HG03558 (cell line): ENCODE measurements at regions not wholly inside any gene's neighbourhood (a gene's known extent, or its start where the extent isn't known, plus 50 kb on each side); places are given as distances from the start of the nearest gene placed in this dataset.

ENCODE experiments used
- ATAC-seq: cut with Tn5 transposase; IDR thresholded peaks from one replicate; pipeline ENCODE4 v1.9.1; 2021; ENCODE audit warnings: moderate number of reproducible peaks; ENCODE audit not compliant: unreplicated experiment; ENCODE audit errors: extremely low read depth

GRCh38 chr6:160891690-160892089 lies 99.9 kb upstream of the MAP3K4 start:
- ATAC-seq = no peak

- no peak for ATAC-seq
These were observed 96.0 kb upstream of the MAP3K4 start for GRCh38 chr6:160895562-160895961.

DNA sequence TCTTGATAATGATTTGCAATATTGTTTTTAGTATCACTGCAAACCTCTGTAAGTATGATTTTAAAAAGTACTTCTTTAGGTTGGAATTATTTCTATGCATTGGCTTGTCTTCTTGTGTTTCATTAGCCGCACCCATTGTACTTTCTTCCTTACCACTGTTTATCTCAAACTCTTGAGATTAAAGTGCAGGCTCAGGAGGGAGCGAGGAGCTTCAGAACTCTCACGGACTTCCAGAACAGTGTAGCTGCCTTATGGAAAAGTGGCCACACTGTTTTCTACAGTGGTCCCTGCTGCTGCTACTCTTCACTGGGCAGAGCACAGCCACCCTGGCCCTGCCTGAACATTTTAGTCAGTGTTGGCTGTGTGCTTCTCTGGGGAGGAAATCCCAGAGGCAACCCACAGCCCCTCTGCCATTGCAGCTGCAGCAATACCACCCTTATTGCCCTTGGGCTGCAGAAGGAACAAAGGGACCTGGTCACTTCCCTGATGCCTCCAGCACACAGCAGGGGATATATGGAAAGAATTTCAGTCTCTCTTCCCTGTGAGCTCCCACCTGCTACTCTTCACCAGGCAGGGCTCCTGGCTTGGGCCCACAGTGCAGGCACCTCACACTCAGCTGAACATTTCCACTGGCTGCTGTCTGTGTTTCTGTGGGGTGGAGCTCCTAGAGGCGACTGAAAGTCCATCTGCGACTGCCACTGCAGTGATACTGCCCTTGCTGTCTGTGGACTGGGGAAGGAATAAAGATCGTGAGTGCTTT lies 91.7 kb upstream of the MAP3K4 start:
- no peak for ATAC-seq

GRCh38 chr6:160911949-160912348 lies 79.6 kb upstream of the MAP3K4 start:
- ATAC-seq = no peak

DNA sequence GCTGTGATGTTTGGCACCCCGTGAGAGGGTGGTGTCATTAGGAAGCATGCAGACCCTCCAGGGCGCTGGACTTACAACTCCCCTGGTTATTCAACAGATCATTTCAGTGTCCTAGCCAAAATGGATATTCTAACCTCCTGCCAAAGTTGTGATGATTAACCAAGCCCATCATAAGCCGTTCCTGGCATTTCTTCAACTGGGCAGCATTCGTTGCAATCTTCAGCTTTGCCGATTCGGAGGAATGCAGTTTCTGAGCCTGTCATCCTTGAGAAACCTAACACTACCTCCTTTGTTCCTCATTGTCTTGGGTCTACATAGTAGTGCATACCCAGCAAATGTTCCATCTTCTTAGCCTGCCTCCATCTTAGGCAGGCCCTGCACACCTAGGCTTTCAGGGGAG lies 79.2 kb upstream of the MAP3K4 start:
- ATAC-seq = no peak

- ATAC-seq = no peak
These were observed 74.0 kb upstream of the MAP3K4 start for GRCh38 chr6:160917572-160917971.

DNA sequence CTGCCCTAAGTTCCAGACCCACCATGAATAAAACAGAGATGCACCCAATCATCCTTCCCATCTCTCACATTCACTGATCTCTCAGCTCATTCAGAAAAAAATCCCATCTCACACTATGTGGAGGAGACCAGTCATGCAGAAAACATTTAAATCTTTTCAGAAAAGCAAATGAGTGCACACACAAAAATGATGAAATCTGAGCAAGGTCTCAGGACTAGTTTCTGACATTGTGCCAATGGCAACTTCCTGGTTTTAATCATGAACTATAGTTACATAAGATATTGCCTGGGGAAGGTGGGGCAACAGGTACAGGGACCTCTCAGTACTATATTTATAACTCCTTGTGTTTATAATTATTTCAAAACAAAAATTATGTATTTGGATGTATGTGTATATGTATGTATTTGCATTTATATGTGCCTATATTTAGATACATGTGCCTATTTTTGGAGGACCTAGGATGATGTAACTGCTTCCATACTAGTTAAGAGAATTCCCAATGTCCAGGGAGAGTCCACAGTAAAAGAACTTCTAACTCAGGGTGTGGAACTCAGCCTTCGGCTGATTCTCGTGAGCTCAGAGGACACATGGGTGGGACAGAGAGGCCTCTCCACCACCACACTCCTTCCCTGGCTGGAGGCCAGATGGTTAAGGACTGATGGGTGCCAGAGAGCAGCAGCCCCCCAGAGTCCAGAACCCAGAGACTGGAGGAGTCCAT lies 71.7 kb upstream of the MAP3K4 start:
- no peak for ATAC-seq

DNA sequence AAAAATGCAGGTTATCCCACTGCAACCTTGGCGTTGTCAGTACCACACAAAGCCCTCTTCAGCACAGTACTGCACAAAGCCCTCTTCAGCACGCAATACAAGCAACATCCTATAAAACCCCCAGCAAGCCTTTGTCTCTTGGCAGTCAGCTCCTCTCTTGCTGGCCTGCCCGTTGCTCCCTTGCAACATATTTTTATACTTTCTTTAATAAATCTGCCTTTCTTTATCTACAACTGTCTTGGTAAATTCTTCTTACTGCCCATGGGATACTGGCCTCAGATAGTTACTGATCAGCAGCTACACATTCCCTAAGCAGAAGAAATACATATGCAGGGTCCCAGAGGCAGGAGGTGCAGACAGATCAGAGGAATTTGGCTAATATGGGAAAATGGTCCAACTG lies 70.5 kb upstream of the MAP3K4 start:
- ATAC-seq = no peak

DNA sequence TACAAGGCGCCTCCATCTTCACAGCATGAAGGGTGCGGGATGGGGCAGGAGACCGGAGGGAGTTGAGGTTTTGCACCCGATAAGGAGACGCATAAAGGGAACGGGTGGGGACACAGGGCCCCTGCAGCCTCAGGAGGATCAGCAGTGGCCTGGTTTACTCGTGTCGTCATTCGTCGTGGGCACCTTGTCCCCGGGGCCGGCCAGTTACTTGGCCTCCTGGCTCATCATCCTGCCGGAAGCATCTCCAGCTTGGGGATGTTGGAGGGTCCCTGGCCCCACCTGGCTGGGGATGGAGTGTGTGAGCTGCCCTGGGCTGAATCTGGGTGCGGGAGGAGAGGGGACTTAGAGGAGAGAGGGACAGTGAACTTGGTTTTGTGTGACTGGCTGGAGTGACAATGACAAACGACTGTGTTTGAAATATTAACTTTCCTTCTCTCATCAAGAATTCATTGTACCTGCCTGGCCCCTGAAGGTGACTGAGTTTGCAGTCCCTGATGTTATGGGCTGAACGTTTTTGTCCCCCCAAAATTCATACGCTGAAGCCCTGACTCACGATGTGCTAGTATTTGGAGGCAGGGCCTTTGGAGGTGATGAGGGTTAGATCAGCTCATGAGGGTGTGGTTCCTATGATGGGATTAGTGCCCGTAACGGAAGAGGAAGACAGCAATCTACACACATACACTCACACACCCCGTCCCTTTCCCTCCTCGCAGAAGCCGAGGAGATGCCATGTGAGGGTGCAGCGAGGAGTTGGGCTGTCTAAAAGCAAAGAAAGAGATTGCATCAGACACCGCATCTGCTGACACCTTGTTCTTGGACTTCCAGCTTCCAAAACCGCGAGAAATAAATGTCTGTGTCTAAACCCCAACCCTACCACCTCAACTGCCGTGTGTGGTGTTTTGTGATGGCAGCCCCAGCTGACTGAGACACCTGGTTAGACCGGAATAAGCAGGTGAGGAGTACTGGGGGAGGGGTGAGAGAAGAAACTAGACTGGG lies 65.0 kb upstream of the MAP3K4 start:
- no peak for ATAC-seq

GRCh38 chr6:160927416-160927815 lies 64.2 kb upstream of the MAP3K4 start:
- ATAC-seq = no peak

- no peak for ATAC-seq
These were observed 62.2 kb upstream of the MAP3K4 start for GRCh38 chr6:160929361-160929760.

GRCh38 chr6:160929831-160930230 lies 61.7 kb upstream of the MAP3K4 start:
- no peak for ATAC-seq

DNA sequence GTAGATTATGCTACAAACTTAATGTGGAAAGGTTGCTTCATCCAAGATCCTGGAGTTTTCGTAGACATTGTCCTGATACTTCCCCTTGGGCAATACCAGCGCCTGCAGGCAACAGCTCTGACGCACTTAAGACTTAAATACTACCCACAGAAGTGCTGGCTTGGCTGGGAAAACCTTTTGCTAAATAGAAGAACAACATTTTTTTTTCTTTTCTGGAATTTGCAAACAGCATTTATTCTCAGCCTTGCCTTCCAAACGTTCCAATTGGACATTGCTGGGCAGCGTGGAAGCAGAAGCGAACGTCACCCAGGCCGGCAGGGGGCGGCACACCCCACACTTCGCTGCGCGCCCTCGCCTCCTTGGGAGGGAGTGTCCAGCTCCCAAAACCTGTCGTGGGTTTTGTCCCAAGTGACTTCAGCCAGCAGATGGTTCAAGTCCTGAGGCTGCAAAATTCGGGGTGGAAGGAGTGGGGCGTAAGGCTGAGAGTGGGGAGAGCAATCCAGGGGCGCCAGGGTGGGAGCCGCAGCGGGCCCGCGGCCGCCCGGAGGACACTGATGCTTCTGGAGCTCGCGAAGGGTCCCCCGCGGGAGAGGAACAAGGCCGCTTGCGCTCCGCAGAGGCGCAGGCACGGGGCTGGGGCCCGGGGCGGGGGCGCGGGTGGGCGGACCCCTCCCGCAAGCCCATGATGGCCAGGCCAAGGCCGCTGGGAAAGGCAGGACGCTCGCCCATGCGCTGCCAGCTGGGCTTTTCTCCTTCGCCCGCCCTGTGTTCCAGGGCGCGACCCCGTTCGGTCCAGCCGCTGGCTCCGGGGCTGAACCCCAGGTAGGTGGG lies 60.8 kb upstream of the MAP3K4 start:
- ATAC-seq = peak; percentile 53

DNA sequence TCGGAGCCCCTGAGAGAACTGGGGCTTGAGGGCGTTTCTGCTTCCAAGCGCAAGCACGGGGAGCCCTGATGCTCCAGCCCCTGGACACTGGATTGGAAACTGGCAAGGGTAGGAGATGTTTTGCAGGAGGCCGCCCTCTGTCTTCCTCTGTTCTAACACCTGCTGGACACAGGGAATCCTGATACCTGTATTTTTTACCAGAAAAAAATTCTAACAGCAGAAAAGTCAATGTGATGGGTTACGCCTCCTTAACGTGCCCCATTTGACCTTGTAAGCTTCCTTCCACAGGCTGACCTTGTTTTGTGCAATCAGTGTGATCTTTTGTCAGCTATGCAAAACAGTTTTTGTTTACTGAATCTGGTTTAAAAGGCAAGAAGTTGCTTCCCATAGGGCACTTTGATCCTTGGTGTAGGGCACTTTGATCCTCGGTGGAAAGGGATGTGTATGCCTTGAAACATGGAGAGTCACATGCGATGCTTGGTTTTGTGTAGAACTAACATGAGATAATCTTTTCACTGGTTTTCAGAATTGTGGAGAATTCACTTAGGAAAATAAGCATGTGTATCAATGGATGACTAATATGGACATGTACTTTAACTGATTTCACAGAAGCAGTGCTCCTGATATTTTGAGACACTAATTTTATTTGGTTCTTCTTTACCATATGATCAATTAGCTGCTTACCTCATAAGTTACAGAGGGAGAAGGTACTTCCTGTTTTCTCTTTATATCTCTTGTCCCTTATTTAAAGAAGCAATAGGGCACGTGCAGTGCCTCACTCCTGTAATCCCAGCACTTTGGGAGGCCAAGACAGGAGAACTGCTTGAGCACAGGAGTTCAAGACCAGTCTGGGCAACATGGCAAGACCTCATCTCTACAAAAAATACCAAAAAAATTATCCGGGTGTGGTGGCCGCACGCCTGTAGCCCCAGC lies 59.9 kb upstream of the MAP3K4 start:
- ATAC-seq = no peak

DNA sequence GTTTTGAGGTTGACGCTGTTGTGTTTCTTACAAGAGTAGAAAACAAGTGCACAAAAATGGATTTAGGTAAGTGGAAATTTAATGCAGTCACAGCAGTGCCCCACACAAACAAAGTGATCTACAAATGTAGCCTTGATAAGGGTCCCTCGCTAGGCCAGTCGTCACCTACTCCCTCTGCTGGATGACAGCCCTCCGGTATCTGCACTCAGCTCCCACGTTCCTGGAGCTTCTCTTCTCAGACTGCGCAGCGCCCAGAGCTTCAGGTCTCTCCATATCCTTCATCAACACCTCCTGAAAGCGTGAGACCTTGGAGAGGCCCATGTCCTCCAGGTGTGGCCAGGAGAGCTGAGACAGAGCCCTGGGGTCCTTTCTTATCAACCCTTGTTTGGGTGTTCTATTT lies 58.3 kb upstream of the MAP3K4 start:
- no peak for ATAC-seq

DNA sequence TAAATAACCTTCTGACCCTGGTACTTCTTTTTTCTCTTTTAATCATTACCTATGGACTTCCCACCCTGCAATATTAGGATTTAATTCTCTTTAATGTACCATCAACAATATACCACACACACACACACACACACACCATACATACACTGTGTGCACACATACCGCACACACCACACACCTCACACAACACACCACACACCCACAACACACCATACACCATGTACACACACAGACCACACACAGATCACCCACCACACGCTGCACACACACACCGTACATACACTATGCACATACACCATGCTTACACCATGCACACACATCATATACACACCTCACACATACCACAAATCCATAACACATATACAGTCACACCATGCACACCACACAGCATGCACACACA lies 57.4 kb upstream of the MAP3K4 start:
- ATAC-seq = no peak

DNA sequence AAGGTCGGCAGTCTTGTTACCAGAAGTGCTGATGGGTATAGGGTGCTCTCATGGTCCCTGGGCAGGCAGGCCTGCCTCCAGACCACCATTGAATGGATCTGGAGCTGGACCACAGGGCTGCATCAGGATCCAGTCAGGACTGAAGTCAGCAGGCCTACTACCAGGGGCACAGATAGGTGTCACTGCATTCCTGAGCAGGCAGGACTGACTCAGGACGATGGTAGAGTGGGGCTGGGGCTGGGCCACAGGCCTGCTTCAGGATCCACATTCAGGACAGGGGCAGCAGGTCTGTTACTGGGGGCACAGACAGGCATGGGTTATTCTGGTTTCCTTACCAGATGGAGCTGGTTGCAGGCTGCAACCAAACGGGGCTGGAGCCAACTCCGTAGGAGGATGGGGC lies 51.4 kb upstream of the MAP3K4 start:
- no peak for ATAC-seq
